Pancreas (tissue), 10 donors: ENCODE measurements at regions not wholly inside any gene's neighbourhood (a gene's known extent, or its start where the extent isn't known, plus 50 kb on each side); places are given as distances from the start of the nearest gene placed in this dataset.
A peak's percentile ranks its signal among the peaks of the same experiment; 100 is the strongest.

ENCODE experiments used
- ATAC-seq, 4 donors: fragments of 200-7000 bp; cut with Tn5 transposase; one replicate each; pipeline versions ENCODE4 v1.8.0 to v1.9.1; 2020; ENCODE audit warnings: mild to moderate bottlenecking in 4 of 4, moderate library complexity in 4 of 4
- DNase-seq, 6 donors: peaks; one replicate each; pipeline ENCODE4 v3.0.0-alpha.2; 2020
- FAIRE-seq: peaks from 2 replicates; lab custom pipeline; 2012; peaks lifted over from hg19 to GRCh38; lab: Jason Lieb, UNC
- H3K27ac ChIP-seq, 4 donors: fragments of 200-600 bp; sonication (generic); 1 replicate in 3 of 4; 2 replicates in 1 of 4; pipeline versions ENCODE4 v1.5.0 to v1.8.0; 2020
- H3K27me3 ChIP-seq, 4 donors: fragments of 200-600 bp; one replicate each; pipeline ENCODE4 v1.8.0; 2021
- H3K36me3 ChIP-seq, 3 donors: fragments of 200-600 bp; sonication (generic) in 1 of 3; one replicate each; pipeline versions ENCODE4 v1.5.0 to v1.8.0; 2020 to 2021
- H3K4me1 ChIP-seq, 3 donors: fragments of 200-600 bp; one replicate each; pipeline ENCODE4 v1.8.0; 2021
- H3K4me3 ChIP-seq, 4 donors: fragments of 200-600 bp; sonication (generic) in 2 of 4; one replicate each; pipeline versions ENCODE4 v1.5.0 to v1.8.0; 2020 to 2021
- H3K9me3 ChIP-seq, 4 donors: fragments of 200-600 bp; one replicate each; pipeline ENCODE4 v1.8.0; 2021
- WGBS, 2 donors: extraction: QIAGEN DNeasy Blood & Tissue Kit; methylation state at CpG; one replicate each; pipeline ENCODE4 v1.1.7; 2013; 5-methylcytosine and 5-hydroxymethylcytosine counted together
- intact Hi-C, 3 donors: fragments of 100-400 bp; cut with DNase I; formaldehyde crosslinking; loops; one replicate each; pipeline versions ENCODE4 v1.11.1 to v1.14.2; 2022
- TF ChIP-seq, protein P1 (sequence below), 4 donors: fragments of 200-600 bp; sonication (generic) in 3 of 4; IDR thresholded peaks; one replicate each; pipeline versions ENCODE4 v1.5.0 to v1.8.0; 2021; ENCODE audit warnings: antibody characterized with exemption in 4 of 4
- donor health status: healthy with polysubstance abuse.
- donor health status: DM: no; HTN: no; CAD: no; lungs with moderate emphysema.
- donor health status: DM: no; HTN: no; CAD: no.
- donor health status: control.
- donor health status: control.
- donor health status: Bipolar disorder and iron deficiency.
- donor health status: DM: yes; HTN: yes; CAD: no.
- donor health status: DM: no; HTN: no; CAD: no.
- donor health status: DM: no; HTN: no; CAD: no.
- donor health status: DM: yes; HTN: yes; CAD: no.

DNA sequence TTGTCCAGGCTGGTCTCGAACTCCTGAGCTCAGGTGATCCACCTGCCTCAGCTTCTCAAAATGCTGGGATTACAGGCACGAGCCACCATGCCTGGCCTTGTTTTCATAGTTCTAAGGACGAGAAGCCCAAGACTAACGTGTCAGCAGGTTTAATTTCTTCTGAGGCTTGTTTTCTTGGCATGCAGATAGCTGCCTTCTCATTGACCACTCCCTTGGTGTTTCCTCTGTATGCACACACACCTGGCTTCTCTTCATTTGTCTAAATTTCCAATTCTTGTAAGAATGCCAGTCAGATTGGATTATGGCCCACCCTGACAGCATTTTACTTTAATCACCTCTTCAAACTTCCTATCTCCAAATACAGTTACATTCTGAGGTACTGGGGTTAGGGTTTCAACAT, 72.5 kb upstream of the CTSC start:
- no peak for DNase-seq
- Histone ChIP-seq H3K36me3 (no peaks in the 10 kb centered on the region), H3K4me3 (no peak overlapping the region), H3K27ac (no peak overlapping the region), H3K4me1 (peaks cover 0 to 4% (median 0%) of the 10 kb centered on the region in 3 donors), H3K27me3 (no peaks in the 10 kb centered on the region), H3K9me3 (no peaks in the 10 kb centered on the region)
- TF ChIP-seq, protein P1, sequence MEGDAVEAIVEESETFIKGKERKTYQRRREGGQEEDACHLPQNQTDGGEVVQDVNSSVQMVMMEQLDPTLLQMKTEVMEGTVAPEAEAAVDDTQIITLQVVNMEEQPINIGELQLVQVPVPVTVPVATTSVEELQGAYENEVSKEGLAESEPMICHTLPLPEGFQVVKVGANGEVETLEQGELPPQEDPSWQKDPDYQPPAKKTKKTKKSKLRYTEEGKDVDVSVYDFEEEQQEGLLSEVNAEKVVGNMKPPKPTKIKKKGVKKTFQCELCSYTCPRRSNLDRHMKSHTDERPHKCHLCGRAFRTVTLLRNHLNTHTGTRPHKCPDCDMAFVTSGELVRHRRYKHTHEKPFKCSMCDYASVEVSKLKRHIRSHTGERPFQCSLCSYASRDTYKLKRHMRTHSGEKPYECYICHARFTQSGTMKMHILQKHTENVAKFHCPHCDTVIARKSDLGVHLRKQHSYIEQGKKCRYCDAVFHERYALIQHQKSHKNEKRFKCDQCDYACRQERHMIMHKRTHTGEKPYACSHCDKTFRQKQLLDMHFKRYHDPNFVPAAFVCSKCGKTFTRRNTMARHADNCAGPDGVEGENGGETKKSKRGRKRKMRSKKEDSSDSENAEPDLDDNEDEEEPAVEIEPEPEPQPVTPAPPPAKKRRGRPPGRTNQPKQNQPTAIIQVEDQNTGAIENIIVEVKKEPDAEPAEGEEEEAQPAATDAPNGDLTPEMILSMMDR (IDR thresholded peaks at IDR 0.05), result no peak
- intact Hi-C loops, result no loop called here
- 59 to 76% methylated on average over 4 of the region's 4 CpGs for WGBS, 2 donors
- no peak for FAIRE-seq
- ATAC-seq, result no peak

DNA sequence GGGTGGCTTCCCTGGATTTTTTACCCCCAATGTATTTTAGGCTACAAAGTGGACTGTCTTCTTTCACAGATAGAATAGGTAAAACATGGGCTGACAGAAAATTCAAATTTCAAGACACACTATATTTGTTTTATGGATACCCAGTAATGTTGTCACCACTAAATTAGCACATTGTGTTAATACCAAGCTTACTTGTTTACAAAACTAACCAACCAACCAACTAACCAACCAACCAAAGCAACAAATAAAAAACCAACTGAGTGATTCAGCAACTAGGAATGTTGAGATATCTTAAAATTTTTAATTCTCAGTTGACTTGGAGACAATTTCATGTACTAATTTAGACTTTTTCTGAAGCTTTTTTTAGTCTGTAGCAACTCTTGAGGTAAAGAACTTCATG, 69.3 kb upstream of the CTSC start:
- TF ChIP-seq, protein P1 (IDR thresholded peaks at IDR 0.05), result no peak
- ATAC-seq, result no peak
- intact Hi-C loops, result no loop called here

DNA sequence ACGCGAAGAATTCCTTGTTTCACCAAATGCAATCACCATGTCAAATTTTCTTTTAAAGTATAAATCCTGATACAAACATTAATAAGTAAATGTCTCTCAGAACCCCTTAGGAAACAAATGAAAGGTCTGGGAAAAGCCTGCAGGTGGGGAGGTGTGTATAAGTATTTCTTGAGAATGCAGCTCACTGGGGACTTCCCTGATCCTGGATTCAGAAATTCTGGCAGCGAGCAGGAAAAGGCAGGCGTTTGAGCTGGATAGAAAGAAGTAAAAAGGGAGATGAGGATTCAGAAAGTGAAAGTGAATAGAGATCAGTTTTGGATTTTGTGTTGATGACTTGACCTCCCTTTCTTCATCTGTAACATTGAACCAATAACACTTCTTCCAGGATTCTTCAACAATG, 68.3 kb upstream of the CTSC start:
- H3K9me3 ChIP-seq, result no peaks in the 10 kb centered on the region
- FAIRE-seq (no peak), DNase-seq (no peak), ATAC-seq (no peak)
- no peaks in the 10 kb centered on the region for H3K27me3 ChIP-seq
- H3K4me3 ChIP-seq, result no peak overlapping the region
- no peak overlapping the region for H3K27ac ChIP-seq
- 72 to 81% methylated on average over 4 of the region's 4 CpGs for WGBS, 2 donors
- no peaks in the 10 kb centered on the region for H3K36me3 ChIP-seq
- TF ChIP-seq, protein P1 (IDR thresholded peaks at IDR 0.05), result no peak
- H3K4me1 ChIP-seq, result no peaks in the 10 kb centered on the region
- intact Hi-C loops, result no loop called here

More for the DNA sequence above, 69.3 kb upstream of the CTSC start:
- DNase-seq, result no peak
- Histone ChIP-seq H3K9me3 (no peaks in the 10 kb centered on the region), H3K36me3 (no peaks in the 10 kb centered on the region), H3K4me3 (no peak overlapping the region), H3K27ac (no peak overlapping the region), H3K27me3 (no peaks in the 10 kb centered on the region), H3K4me1 (no peaks in the 10 kb centered on the region)
- FAIRE-seq, result no peak

DNA sequence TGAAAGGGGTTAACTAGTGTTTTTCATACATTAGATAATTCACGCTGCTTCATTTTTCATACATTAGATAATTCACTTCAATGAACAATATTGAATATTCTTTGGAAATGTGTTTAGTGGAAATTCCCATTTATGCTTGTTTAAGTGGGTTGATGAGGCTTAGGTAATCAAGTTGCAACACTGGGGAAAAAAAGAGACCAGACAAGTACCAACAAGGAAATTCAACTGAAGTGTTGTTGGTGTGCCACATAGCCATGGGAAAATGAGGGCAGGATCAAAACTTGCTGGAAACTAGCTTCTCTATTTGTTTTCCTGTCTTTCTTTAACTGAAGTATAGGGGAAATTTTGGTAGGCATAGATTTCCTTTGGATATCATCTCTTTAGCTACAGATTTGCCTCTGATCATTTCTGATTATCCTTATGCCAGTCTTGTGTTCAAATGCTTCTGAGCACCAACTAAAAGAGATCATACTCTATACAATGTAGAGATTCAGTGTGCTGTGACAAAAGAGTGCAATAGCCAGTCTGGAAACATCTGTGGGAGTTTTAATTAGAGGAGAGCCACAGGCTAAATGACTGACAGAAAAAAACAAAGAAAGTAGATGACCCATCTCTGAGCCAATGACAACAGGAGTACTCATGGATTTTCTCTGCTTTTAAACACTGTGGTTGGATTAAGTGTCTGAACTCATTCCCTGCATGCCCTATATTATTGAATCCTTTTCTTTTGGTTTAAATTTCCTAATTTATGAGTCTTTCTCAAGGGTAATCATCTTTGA, 67.6 kb upstream of the CTSC start:
- Histone ChIP-seq H3K4me3 (no peak overlapping the region), H3K27me3 (no peaks in the 10 kb centered on the region), H3K36me3 (no peaks in the 10 kb centered on the region), H3K27ac (no peak overlapping the region), H3K4me1 (no peaks in the 10 kb centered on the region), H3K9me3 (no peaks in the 10 kb centered on the region)
- no peak for FAIRE-seq
- ATAC-seq, result peak in 2 of 4 donors; percentile 26 to 43
- 82 to 84% methylated on average over 1 of the region's 1 CpG for WGBS, 2 donors
- intact Hi-C loops, result no loop called here
- no peak for DNase-seq
- TF ChIP-seq, protein P1 (IDR thresholded peaks at IDR 0.05), result no peak

DNA sequence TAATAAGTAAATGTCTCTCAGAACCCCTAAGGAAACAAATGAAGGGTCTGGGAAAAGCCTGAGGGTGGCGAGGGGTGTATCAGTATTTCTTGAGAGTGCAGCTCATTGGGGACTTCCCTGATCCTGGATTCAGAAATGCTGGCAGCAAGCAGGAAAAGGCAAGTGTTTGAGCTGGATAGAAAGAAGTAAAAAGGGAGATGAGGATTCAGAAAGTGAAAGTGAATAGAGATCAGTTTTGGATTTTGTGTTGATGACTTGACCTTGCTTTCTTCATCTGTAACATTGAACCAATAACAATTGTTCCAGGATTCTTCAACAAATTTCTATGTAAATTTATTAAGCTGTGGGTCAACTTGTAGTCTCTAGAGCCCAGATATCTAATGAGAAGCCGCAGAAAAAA, 66.9 kb upstream of the CTSC start:
- Histone ChIP-seq H3K4me3 (no peak overlapping the region), H3K27ac (no peak overlapping the region), H3K36me3 (no peaks in the 10 kb centered on the region), H3K9me3 (no peaks in the 10 kb centered on the region), H3K27me3 (no peaks in the 10 kb centered on the region), H3K4me1 (no peaks in the 10 kb centered on the region)
- FAIRE-seq (no peak), DNase-seq (no peak), ATAC-seq (no peak)
- WGBS, 2 donors, result 86 to 92% methylated on average over 2 of the region's 2 CpGs
- TF ChIP-seq, protein P1 (IDR thresholded peaks at IDR 0.05), result no peak
- intact Hi-C loops, result no loop called here
